K562 (cell line): ENCODE measurements at regions not wholly inside any gene's neighbourhood (a gene's known extent, or its start where the extent isn't known, plus 50 kb on each side); places are given as distances from the start of the nearest gene placed in this dataset.
"Not testable (repeated sequence)": the region's sequence is repeated elsewhere in the genome, so short reads cannot be mapped to it uniquely, and the experiment has no call there.

Experiments used
- ATAC-seq: fragments of 200-7000 bp; cut with Tn5 transposase; 3 replicates; pipeline ENCODE4 v1.9.1; 2020; ENCODE audit warnings: moderate library complexity
- BruUV-seq: library from RNA; stranded (reverse); fragments of 400-500 nt; replicated peaks from 2 replicates; lab custom pipeline; 2021; lab: Mats Ljungman, UMichigan
- CTCF ChIA-PET: fragments of 300-600 bp; formaldehyde crosslinking; extraction: SDS; loops from one replicate; lab custom pipeline; 2021; ENCODE audit warnings: low intra/inter-chr PET ratio; lab: Yijun Ruan, JAX
- POLR2A ChIA-PET: fragments of 300-600, 350-650 bp; sonication (Branson Sonifier 250); formaldehyde crosslinking; extraction: SDS; loops from one replicate; lab custom pipeline; 2021; ENCODE audit warnings: antibody characterized with exemption, inconsistent platforms; lab: Yijun Ruan, JAX
- DNase-seq, 4 experiments: peaks; one replicate each; pipeline versions ENCODE4 v3.0.0 to v3.0.0-alpha.2; 2011 to 2018; ENCODE audit warnings: low spot score in 3 of 4, mixed read lengths in 3 of 4; ENCODE audit errors: extremely low read depth in 1 of 4
- FAIRE-seq: peaks from 2 replicates; lab custom pipeline; 2011; peaks lifted over from hg19 to GRCh38; lab: Jason Lieb, UNC
- H2AFZ ChIP-seq: 2 replicates; pipeline ENCODE4 v1.6.0; 2011; ENCODE audit warnings: low read depth, low read length, control low read depth, inconsistent platforms
- H3K27ac ChIP-seq: fragments of 200-600 bp; 3 replicates; pipeline ENCODE4 v1.8.0; 2011; ENCODE audit warnings: low read depth, mild to moderate bottlenecking, control low read depth, inconsistent platforms, low read length, moderate library complexity, mixed read lengths; ENCODE audit errors: extremely low read depth
- H3K27me3 ChIP-seq, 2 experiments: fragments of 300-600 bp in 1 of 2; 2 replicates in 1 of 2; 3 replicates in 1 of 2; pipeline versions ENCODE4 v1.6.0 to v1.8.0; 2011; ENCODE audit warnings: inconsistent platforms in 2 of 2, low read length in 2 of 2, mild to moderate bottlenecking in 1 of 2, mixed read lengths in 1 of 2, moderate library complexity in 1 of 2; ENCODE audit not compliant: control insufficient read depth in 2 of 2, insufficient read depth in 2 of 2
- H3K36me3 ChIP-seq: fragments of 300-600 bp; 3 replicates; pipeline ENCODE4 v1.8.0; 2011; ENCODE audit warnings: mild to moderate bottlenecking, low read length, inconsistent platforms; ENCODE audit not compliant: control insufficient read depth, insufficient read depth
- H3K4me1 ChIP-seq, 2 experiments: fragments of 200-600 bp in 1 of 2; replicated peaks in 1 of 2; 2 replicates in 1 of 2; 3 replicates in 1 of 2; pipeline versions ENCODE4 v1.5.1 to v1.8.0; 2011; ENCODE audit warnings: inconsistent platforms in 2 of 2, low read length in 2 of 2, mild to moderate bottlenecking in 1 of 2, mixed read lengths in 1 of 2, moderate library complexity in 1 of 2; ENCODE audit not compliant: control insufficient read depth in 2 of 2, insufficient read depth in 2 of 2
- H3K4me2 ChIP-seq: 2 replicates; pipeline ENCODE4 v1.6.1; 2011; ENCODE audit warnings: low read length, control low read depth, inconsistent platforms, mixed read lengths; ENCODE audit not compliant: insufficient read depth
- H3K4me3 ChIP-seq: fragments of 200-600 bp; sonication (generic), shearing (Covaris generic); 2 replicates; pipeline ENCODE4 v1.5.1; 2016; ENCODE audit warnings: control low read depth, inconsistent platforms
- H3K79me2 ChIP-seq: fragments of 200-600 bp; 3 replicates; pipeline ENCODE4 v1.8.0; 2011; ENCODE audit warnings: low read length, inconsistent platforms; ENCODE audit not compliant: control insufficient read depth, insufficient read depth
- H3K9ac ChIP-seq, 2 experiments: 2 replicates each; pipeline versions ENCODE4 v1.6.0 to v1.6.1; 2011; ENCODE audit warnings: low read depth in 2 of 2, low read length in 2 of 2, control low read depth in 1 of 2, inconsistent platforms in 1 of 2, mild to moderate bottlenecking in 1 of 2, mixed read lengths in 1 of 2; ENCODE audit not compliant: insufficient read depth in 1 of 2
- H3K9me1 ChIP-seq: one replicate; pipeline ENCODE4 v1.6.0; 2011; ENCODE audit warnings: inconsistent platforms, mild to moderate bottlenecking, low read length, moderate library complexity; ENCODE audit not compliant: control insufficient read depth, insufficient read depth
- H3K9me3 ChIP-seq: replicated peaks from 2 replicates; pipeline ENCODE4 v1.5.1; 2011; ENCODE audit warnings: low read depth, low read length, inconsistent platforms; ENCODE audit not compliant: control insufficient read depth, insufficient read depth
- H4K20me1 ChIP-seq: replicated peaks from 2 replicates; pipeline ENCODE4 v1.6.1; 2011; ENCODE audit warnings: low read length, inconsistent platforms, mixed read lengths; ENCODE audit not compliant: control insufficient read depth, insufficient read depth
- FOXM1 ChIP-seq, 2 experiments: fragments of 450-650 bp in 1 of 2; sonication (generic) in 1 of 2; formaldehyde crosslinking in 1 of 2; IDR thresholded peaks; 2 replicates each; pipeline versions ENCODE4 v1.6.1 to v1.9.0; 2017 to 2022; ENCODE audit warnings: low read depth in 2 of 2, mild to moderate bottlenecking in 2 of 2, missing genetic modification reagents in 1 of 2, moderate library complexity in 1 of 2
- GTF2F1 ChIP-seq: IDR thresholded peaks from 2 replicates; pipeline ENCODE4 v1.6.1; 2011; ENCODE audit warnings: low read depth, low read length, improper control_type of control experiment
- HMG20B ChIP-seq: fragments of 250-450 bp; sonication (Bioruptor Pico); IDR thresholded peaks from 2 replicates; pipeline ENCODE4 v1.5.0; 2021; ENCODE audit warnings: mild to moderate bottlenecking
- KDM1A ChIP-seq, 2 experiments: fragments of 450-650 bp; IDR thresholded peaks; 2 replicates each; pipeline ENCODE4 v1.6.1; 2016; ENCODE audit warnings: mild to moderate bottlenecking in 2 of 2
- PATZ1 ChIP-seq: fragments of 250-450 bp; sonication (Bioruptor Pico); IDR thresholded peaks from 2 replicates; pipeline ENCODE4 v1.5.0; 2020; ENCODE audit warnings: mild to moderate bottlenecking, borderline replicate concordance
- RUNX1 ChIP-seq: sonication (generic); IDR thresholded peaks from 2 replicates; pipeline ENCODE4 v1.6.1; 2016; ENCODE audit warnings: antibody characterized with exemption, low read depth
- SOX6 ChIP-seq: fragments of 450-650 bp; IDR thresholded peaks from 2 replicates; pipeline ENCODE4 v1.6.1; 2014; ENCODE audit warnings: mild to moderate bottlenecking
- STAT6 ChIP-seq: sonication (generic); formaldehyde crosslinking; IDR thresholded peaks from 2 replicates; pipeline ENCODE4 v1.8.1; 2023; ENCODE audit warnings: mild to moderate bottlenecking, missing genetic modification reagents
- TRIM24 ChIP-seq, 2 experiments: fragments of 450-650 bp; IDR thresholded peaks; 2 replicates each; pipeline ENCODE4 v1.6.1; 2016
- ZBTB2 ChIP-seq: fragments of 450-650 bp; IDR thresholded peaks from 2 replicates; pipeline ENCODE4 v1.6.1; 2016; ENCODE audit warnings: antibody characterized with exemption
- ZNF143 ChIP-seq: sonication (generic); formaldehyde crosslinking; IDR thresholded peaks from 2 replicates; pipeline ENCODE4 v1.9.0; 2022; ENCODE audit warnings: mild to moderate bottlenecking, missing genetic modification reagents
- ZNF224 ChIP-seq: sonication (generic); formaldehyde crosslinking; IDR thresholded peaks from 2 replicates; pipeline ENCODE4 v1.8.0; 2022; ENCODE audit warnings: mild to moderate bottlenecking, missing genetic modification reagents
- WGBS: fragments of 100-300 bp; shearing (Covaris generic); methylation state at CpG from one replicate; pipeline ENCODE4 v1.1.6; 2016; ENCODE audit warnings: low coverage, mixed read lengths; ENCODE audit not compliant: insufficient coverage; ENCODE audit errors: missing lambda C conversion rate; 5-methylcytosine and 5-hydroxymethylcytosine counted together
- in situ Hi-C: fragments of 300-500 bp; cut with MboI; formaldehyde crosslinking; loops from 4 replicates; pipeline ENCODE4 v1.15.0; 2018; ENCODE audit warnings: inconsistent platforms, mixed read lengths
- intact Hi-C: fragments of 100-400 bp; cut with micrococcal nuclease; formaldehyde crosslinking; loops from 2 replicates; pipeline ENCODE4 v1.14.2; 2022

- H3K79me2 ChIP-seq: no peaks in the 10 kb centered on the region
- in situ Hi-C loops (no loop called here), intact Hi-C loops (no loop called here)
- DNase-seq: no peak
- no peaks in the 10 kb centered on the region for H3K9me3 ChIP-seq
- FAIRE-seq: no peak
- no peak overlapping the region for H3K4me3 ChIP-seq
- H3K4me1 ChIP-seq: no peaks in the 10 kb centered on the region
- no peak overlapping the region for H2AFZ ChIP-seq
- no peak for ATAC-seq
- no peak overlapping the region for H3K4me2 ChIP-seq
- H3K9me1 ChIP-seq: no peaks in the 10 kb centered on the region
- POLR2A ChIA-PET: no interaction called here
- no peaks in the 10 kb centered on the region for H4K20me1 ChIP-seq
- BruUV-seq: no TSS peak
- H3K27ac ChIP-seq: no peak overlapping the region
- no peak for TF ChIP-seq FOXM1 (IDR thresholded peaks at IDR 0.05; ENCODE audit: low read depth)
- TF ChIP-seq FOXM1 (CRISPR knock-in tag; IDR thresholded peaks at IDR 0.05; ENCODE audit: low read depth): no peak
- no peak for TF ChIP-seq HMG20B
- TF ChIP-seq ZBTB2: no peak
- no peak for TF ChIP-seq PATZ1 (CRISPR knock-in tag)
- TF ChIP-seq RUNX1: no peak
- no peak for TF ChIP-seq ZNF224 (CRISPR knock-in tag)
- TF ChIP-seq TRIM24 (IDR thresholded peaks at IDR 0.05): no peak
- TF ChIP-seq SOX6: no peak
- no peak for TF ChIP-seq GTF2F1
- TF ChIP-seq STAT6 (CRISPR knock-in tag): no peak
- no peak for TF ChIP-seq KDM1A (IDR thresholded peaks at IDR 0.05)
- no peak for TF ChIP-seq ZNF143 (CRISPR knock-in tag)
- WGBS: 1% methylated on average over 8 of the region's 16 CpGs
- H3K36me3 ChIP-seq: no peaks in the 10 kb centered on the region
- CTCF ChIA-PET: no interaction called here
- H3K9ac ChIP-seq: no peak overlapping the region
- H3K27me3 ChIP-seq: no peaks in the 10 kb centered on the region
Measured at GRCh38 chrY:11099004-11099403, 1571.3 kb downstream of the TSPY10 start.

GRCh38 chrY:11100472-11100871 is 1572.8 kb downstream of the TSPY10 start:
- FAIRE-seq: not testable (repeated sequence)

More at GRCh38 chrY:11100472-11100871, 1572.8 kb downstream of the TSPY10 start:
- BruUV-seq, H3K4me2 ChIP-seq, CTCF ChIA-PET, H3K36me3 ChIP-seq, H3K79me2 ChIP-seq, H3K9me3 ChIP-seq, H3K9ac ChIP-seq, ATAC-seq, H3K9me1 ChIP-seq, H4K20me1 ChIP-seq, DNase-seq, H3K27me3 ChIP-seq, H3K4me1 ChIP-seq, H3K27ac ChIP-seq, H3K4me3 ChIP-seq, in situ Hi-C loops, intact Hi-C loops, H2AFZ ChIP-seq, POLR2A ChIA-PET: not testable (repeated sequence)
- WGBS: 0% methylated on average over 4 of the region's 19 CpGs
